GM20000 (cell line): ENCODE measurements at regions not wholly inside any gene's neighbourhood (a gene's known extent, or its start where the extent isn't known, plus 50 kb on each side); places are given as distances from the start of the nearest gene placed in this dataset.

Experiments used
- DNase-seq: peaks from one replicate; pipeline ENCODE4 v3.0.0; 2012; ENCODE audit warnings: low spot score
- CTCF ChIP-seq: IDR thresholded peaks from 2 replicates; pipeline ENCODE4 v1.5.1; 2012; ENCODE audit warnings: mild to moderate bottlenecking, control low read depth; ENCODE audit errors: extremely low read depth, missing control alignments

GRCh38 chr5:101430551-101430950 is 527.5 kb upstream of the ST8SIA4 start:
- TF ChIP-seq CTCF: no peak
- no peak for DNase-seq

DNA sequence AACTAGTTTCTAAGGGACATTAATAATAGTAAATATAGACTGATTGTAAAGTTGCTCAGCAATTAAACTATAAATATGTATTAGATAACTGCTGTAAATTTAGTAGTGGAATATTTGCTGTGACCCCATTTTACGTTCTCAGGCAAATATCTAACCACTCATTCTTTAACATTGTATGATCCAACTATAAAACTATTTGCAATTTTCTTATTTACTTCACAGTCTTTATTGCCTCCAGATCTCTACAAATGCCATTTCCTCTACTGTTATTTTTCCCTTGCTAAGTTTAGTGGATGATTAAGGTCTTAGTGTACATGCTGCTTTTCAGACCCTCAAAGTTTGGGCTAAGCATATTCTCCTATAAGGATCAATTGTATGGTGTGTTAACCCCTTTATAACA is 526.2 kb upstream of the ST8SIA4 start:
- no peak for TF ChIP-seq CTCF

GRCh38 chr5:101425339-101425859 is 522.3 kb upstream of the ST8SIA4 start:
- TF ChIP-seq CTCF: no peak

More for the DNA sequence above, 526.2 kb upstream of the ST8SIA4 start:
- no peak for DNase-seq

DNA sequence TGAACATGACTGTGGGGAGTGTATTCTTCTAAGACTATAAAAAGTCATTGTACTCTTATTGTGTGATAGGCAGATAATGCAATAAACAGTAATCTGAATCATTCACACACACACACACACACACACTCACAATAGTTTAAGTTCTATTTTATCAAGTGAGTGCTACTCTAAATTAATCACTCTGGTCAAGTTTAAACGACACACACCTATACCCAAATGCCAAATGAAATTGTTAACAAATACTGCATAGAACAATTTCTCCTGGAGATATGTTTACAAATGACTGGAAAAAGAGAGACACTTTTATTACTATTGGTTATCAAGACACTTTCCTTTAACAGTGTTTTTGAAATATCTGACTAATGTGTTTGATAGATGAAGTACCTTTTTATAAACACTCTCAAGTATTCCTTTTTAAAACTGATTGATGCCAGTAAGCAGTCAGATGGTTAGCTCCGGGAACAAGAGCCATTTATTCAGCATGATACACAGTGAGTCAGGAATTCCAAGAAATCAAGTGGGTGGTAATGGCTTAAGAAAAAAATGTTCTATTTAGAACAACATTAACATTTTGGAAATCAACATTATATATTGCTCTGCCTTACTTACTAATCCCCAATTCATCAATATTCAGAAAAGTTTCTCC is 521.6 kb upstream of the ST8SIA4 start:
- TF ChIP-seq CTCF: no peak
- no peak for DNase-seq

More at GRCh38 chr5:101425339-101425859, 522.3 kb upstream of the ST8SIA4 start:
- no peak for DNase-seq

GRCh38 chr5:101418713-101419118 is 515.6 kb upstream of the ST8SIA4 start:
- no peak for DNase-seq
- TF ChIP-seq CTCF: no peak

GRCh38 chr5:101404531-101404930 is 501.4 kb upstream of the ST8SIA4 start:
- DNase-seq: no peak
- TF ChIP-seq CTCF: no peak

GRCh38 chr5:101393795-101394450 is 490.8 kb upstream of the ST8SIA4 start:
- TF ChIP-seq CTCF: no peak
- no peak for DNase-seq
